Lower lobe of right lung (tissue), 2 donors: ENCODE measurements at regions not wholly inside any gene's neighbourhood (a gene's known extent, or its start where the extent isn't known, plus 50 kb on each side); places are given as distances from the start of the nearest gene placed in this dataset.

ENCODE experiments used
- ATAC-seq, 2 donors: fragments of 200-7000 bp; cut with Tn5 transposase; one replicate each; pipeline ENCODE4 v1.9.1; 2020 to 2022; ENCODE audit warnings: mild to moderate bottlenecking in 2 of 2, moderate library complexity in 2 of 2
- DNase-seq: peaks from one replicate; pipeline ENCODE4 v3.0.0-alpha.2; 2020
- H3K27ac ChIP-seq: fragments of 200-600 bp; one replicate; pipeline ENCODE4 v1.8.0; 2022
- H3K27me3 ChIP-seq: fragments of 200-600 bp; one replicate; pipeline ENCODE4 v1.8.0; 2022; ENCODE audit warnings: low read depth
- H3K36me3 ChIP-seq: fragments of 200-600 bp; one replicate; pipeline ENCODE4 v1.8.0; 2022; ENCODE audit warnings: mild to moderate bottlenecking
- H3K4me1 ChIP-seq: fragments of 200-600 bp; one replicate; pipeline ENCODE4 v1.8.0; 2022
- H3K4me3 ChIP-seq: fragments of 200-600 bp; one replicate; pipeline ENCODE4 v1.8.0; 2022; ENCODE audit warnings: mild to moderate bottlenecking
- H3K9me3 ChIP-seq: fragments of 200-600 bp; one replicate; pipeline ENCODE4 v1.8.0; 2022
- intact Hi-C: fragments of 100-400 bp; cut with DNase I; formaldehyde crosslinking; loops from one replicate; pipeline ENCODE4 v1.11.0; 2022
- TF ChIP-seq, protein P1 (sequence below): fragments of 200-600 bp; IDR thresholded peaks from one replicate; pipeline ENCODE4 v1.8.0; 2022; ENCODE audit warnings: antibody characterized with exemption, mild to moderate bottlenecking
- donor health status: DM: no; HTN: yes; CAD: no; lungs with severe emphysema.

GRCh38 chr9:99365233-99365980, 143.3 kb downstream of the SEC61B start:
- TF ChIP-seq, protein P1, sequence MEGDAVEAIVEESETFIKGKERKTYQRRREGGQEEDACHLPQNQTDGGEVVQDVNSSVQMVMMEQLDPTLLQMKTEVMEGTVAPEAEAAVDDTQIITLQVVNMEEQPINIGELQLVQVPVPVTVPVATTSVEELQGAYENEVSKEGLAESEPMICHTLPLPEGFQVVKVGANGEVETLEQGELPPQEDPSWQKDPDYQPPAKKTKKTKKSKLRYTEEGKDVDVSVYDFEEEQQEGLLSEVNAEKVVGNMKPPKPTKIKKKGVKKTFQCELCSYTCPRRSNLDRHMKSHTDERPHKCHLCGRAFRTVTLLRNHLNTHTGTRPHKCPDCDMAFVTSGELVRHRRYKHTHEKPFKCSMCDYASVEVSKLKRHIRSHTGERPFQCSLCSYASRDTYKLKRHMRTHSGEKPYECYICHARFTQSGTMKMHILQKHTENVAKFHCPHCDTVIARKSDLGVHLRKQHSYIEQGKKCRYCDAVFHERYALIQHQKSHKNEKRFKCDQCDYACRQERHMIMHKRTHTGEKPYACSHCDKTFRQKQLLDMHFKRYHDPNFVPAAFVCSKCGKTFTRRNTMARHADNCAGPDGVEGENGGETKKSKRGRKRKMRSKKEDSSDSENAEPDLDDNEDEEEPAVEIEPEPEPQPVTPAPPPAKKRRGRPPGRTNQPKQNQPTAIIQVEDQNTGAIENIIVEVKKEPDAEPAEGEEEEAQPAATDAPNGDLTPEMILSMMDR: no peak
- DNase-seq (no peak), ATAC-seq (no peak)
- intact Hi-C loops: no loop called here
- H3K27ac ChIP-seq: no peak overlapping the region
- peaks cover 8% of the 10 kb centered on the region for H3K27me3 ChIP-seq
- no peaks in the 10 kb centered on the region for H3K36me3 ChIP-seq
- H3K4me3 ChIP-seq: no peak overlapping the region
- H3K4me1 ChIP-seq: peaks cover 8% of the 10 kb centered on the region
- no peaks in the 10 kb centered on the region for H3K9me3 ChIP-seq

GRCh38 chr9:99366183-99366582, 144.1 kb downstream of the SEC61B start:
- intact Hi-C loops: no loop called here

GRCh38 chr9:99366621-99367020, 144.5 kb downstream of the SEC61B start:
- no peaks in the 10 kb centered on the region for H3K9me3 ChIP-seq
- DNase-seq: no peak
- intact Hi-C loops: no loop called here
- H3K27me3 ChIP-seq: peaks cover 8% of the 10 kb centered on the region
- H3K4me1 ChIP-seq: peaks cover 8% of the 10 kb centered on the region
- no peak overlapping the region for H3K4me3 ChIP-seq
- TF ChIP-seq, protein P1: no peak
- no peak for ATAC-seq
- H3K27ac ChIP-seq: no peak overlapping the region
- no peaks in the 10 kb centered on the region for H3K36me3 ChIP-seq

More at GRCh38 chr9:99366183-99366582, 144.1 kb downstream of the SEC61B start:
- DNase-seq: no peak
- TF ChIP-seq, protein P1: no peak
- Histone ChIP-seq H3K4me1 (peaks cover 8% of the 10 kb centered on the region), H3K9me3 (no peaks in the 10 kb centered on the region), H3K27ac (no peak overlapping the region), H3K36me3 (no peaks in the 10 kb centered on the region), H3K27me3 (peaks cover 8% of the 10 kb centered on the region), H3K4me3 (no peak overlapping the region)
- ATAC-seq: no peak

GRCh38 chr9:99368341-99369326, 146.6 kb downstream of the SEC61B start:
- Histone ChIP-seq H3K36me3 (no peaks in the 10 kb centered on the region), H3K27me3 (peaks cover 8% of the 10 kb centered on the region), H3K4me1 (peaks cover 8% of the 10 kb centered on the region), H3K9me3 (no peaks in the 10 kb centered on the region), H3K4me3 (peak overlapping the region; percentile 50), H3K27ac (peak overlapping the region; percentile 62)
- TF ChIP-seq, protein P1: no peak
- intact Hi-C loops: no loop called here
- ATAC-seq (peak; percentile 64 to 67), DNase-seq (no peak)

- H3K27ac ChIP-seq: no peak overlapping the region
- H3K27me3 ChIP-seq: peaks cover 8% of the 10 kb centered on the region
- no peaks in the 10 kb centered on the region for H3K36me3 ChIP-seq
- H3K4me3 ChIP-seq: no peak overlapping the region
- TF ChIP-seq, protein P1: no peak
- H3K9me3 ChIP-seq: no peaks in the 10 kb centered on the region
- ATAC-seq (no peak), DNase-seq (no peak)
- intact Hi-C loops: no loop called here
- peaks cover 8% of the 10 kb centered on the region for H3K4me1 ChIP-seq
Observed at GRCh38 chr9:99369327-99369722, 147.2 kb downstream of the SEC61B start.
